ENCODE measurements at regions not wholly inside any gene's neighbourhood (a gene's known extent, or its start where the extent isn't known, plus 50 kb on each side); places are given as distances from the start of the nearest gene placed in this dataset.

DNA sequence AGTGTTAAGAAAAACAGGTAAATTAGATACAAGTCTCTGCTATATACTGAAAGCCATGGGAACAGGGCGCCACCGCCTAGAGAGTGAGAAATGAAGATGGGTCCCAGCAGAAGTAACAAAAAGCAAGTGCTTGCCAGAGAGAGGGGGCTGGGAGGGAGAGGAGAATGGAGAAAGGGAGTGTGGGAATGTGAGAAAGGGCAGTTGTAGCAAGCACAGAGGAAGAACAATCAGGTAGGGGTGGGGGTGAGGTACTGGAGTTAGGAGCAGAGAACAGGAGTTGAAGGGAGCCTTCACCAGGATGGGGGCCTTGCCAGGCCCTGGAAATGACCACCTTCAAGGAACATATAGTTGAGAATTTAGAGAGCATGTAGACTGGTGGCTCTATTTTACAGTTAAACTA is 66.8 kb downstream of the TCF20 start:
- POLR2A ChIA-PET, result no interaction called here
- Histone ChIP-seq H3K27ac (no peak overlapping the region), H3K4me2 (no peak overlapping the region), H3K9me3 (no peaks in the 10 kb centered on the region), H3K4me1 (no peaks in the 10 kb centered on the region), H3K4me3 (no peak overlapping the region)
- TF ChIP-seq, protein P1, sequence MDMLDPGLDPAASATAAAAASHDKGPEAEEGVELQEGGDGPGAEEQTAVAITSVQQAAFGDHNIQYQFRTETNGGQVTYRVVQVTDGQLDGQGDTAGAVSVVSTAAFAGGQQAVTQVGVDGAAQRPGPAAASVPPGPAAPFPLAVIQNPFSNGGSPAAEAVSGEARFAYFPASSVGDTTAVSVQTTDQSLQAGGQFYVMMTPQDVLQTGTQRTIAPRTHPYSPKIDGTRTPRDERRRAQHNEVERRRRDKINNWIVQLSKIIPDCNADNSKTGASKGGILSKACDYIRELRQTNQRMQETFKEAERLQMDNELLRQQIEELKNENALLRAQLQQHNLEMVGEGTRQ (IDR thresholded peaks at IDR 0.05), result no peak
- TF ChIP-seq CBX2 (IDR thresholded peaks at IDR 0.05; ENCODE audit: borderline replicate concordance, low read depth) (no peak), ZFP36 (IDR thresholded peaks at IDR 0.05; ENCODE audit: borderline replicate concordance, partially characterized antibody) (no peak), TP53 (CRISPR knock-in tag; IDR thresholded peaks at IDR 0.05) (no peak), EHF (CRISPR knock-in tag; IDR thresholded peaks at IDR 0.05) (no peak), JUN (IDR thresholded peaks at IDR 0.05) (no peak), ZSCAN20 (CRISPR knock-in tag; IDR thresholded peaks at IDR 0.05) (no peak), HOXA7 (CRISPR knock-in tag; IDR thresholded peaks at IDR 0.05) (no peak), HOXB5 (CRISPR knock-in tag; IDR thresholded peaks at IDR 0.05) (no peak), HDAC2 (IDR thresholded peaks at IDR 0.05) (no peak), RCOR1 (IDR thresholded peaks at IDR 0.05; ENCODE audit: low read depth, low read length) (no peak)
- TF ChIP-seq, protein P2, sequence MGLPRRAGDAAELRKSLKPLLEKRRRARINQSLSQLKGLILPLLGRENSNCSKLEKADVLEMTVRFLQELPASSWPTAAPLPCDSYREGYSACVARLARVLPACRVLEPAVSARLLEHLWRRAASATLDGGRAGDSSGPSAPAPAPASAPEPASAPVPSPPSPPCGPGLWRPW (IDR thresholded peaks at IDR 0.05), result no peak
- CTCF ChIA-PET, result no interaction called here
- no peak for FAIRE-seq
- WGBS (ENCODE audit: missing lambda C conversion rate), result 93% methylated on average over 2 of the region's 2 CpGs
- no peak for ATAC-seq
- no peak for DNase-seq (ENCODE audit: low read depth in 1 of 2, low spot score in 1 of 2)

DNA sequence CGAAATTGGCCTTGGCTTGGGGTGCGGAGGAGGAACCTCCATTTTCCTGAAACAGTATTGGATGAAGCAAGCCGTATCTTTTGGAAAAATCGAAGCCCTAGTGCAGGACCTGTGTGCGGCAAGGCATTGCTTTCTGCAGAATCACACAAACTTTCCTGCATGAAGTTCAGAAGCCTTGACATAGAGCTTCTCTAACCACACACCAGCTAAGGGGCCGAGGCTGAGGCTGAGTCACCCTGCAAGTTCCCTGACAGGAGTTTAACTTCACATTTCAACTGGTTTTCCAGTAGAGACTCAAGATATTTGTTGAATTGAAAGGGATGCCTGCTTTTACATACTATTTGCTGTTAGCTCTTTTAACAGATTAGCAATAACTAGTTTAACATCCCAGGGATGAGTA is 67.8 kb downstream of the TCF20 start:
- H3K4me1 ChIP-seq, result no peaks in the 10 kb centered on the region
- CTCF ChIA-PET, result no interaction called here

DNA sequence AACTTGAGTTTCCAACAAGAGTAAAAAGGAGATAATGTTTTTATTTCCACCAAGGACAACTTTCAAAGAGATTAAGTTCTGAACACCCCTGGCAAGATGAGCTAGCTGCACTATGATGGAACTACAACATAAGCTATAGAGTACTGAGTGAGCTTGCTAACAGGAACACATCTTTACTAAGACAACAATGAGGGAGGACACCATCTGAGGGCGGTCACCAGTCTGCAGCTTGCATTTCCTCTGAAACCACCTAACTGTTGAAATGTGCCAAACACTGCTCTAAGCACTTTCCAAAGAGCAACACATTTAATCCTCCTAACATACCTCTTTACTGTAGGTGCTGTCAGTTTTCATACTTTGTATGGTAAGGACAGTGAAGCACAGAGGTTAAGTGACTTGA is 68.4 kb downstream of the TCF20 start:
- FAIRE-seq (no peak), ATAC-seq (no peak), DNase-seq (ENCODE audit: low read depth in 1 of 2, low spot score in 1 of 2) (no peak)
- no peak overlapping the region for H3K4me2 ChIP-seq
- no peaks in the 10 kb centered on the region for H3K9me3 ChIP-seq
- H3K4me1 ChIP-seq, result no peaks in the 10 kb centered on the region
- POLR2A ChIA-PET, result no interaction called here
- 100% methylated on average over 1 of the region's 1 CpG for WGBS (ENCODE audit: missing lambda C conversion rate)
- H3K4me3 ChIP-seq, result no peak overlapping the region
- no peak for TF ChIP-seq EP300 (IDR thresholded peaks at IDR 0.05)
- no peak for TF ChIP-seq EHMT2 (IDR thresholded peaks at IDR 0.05; ENCODE audit: low read depth)
- no peak for TF ChIP-seq FOXS1 (CRISPR knock-in tag; IDR thresholded peaks at IDR 0.05)
- TF ChIP-seq MAFK (IDR thresholded peaks at IDR 0.05; ENCODE audit: partially characterized antibody), result no peak
- TF ChIP-seq, protein P3, sequence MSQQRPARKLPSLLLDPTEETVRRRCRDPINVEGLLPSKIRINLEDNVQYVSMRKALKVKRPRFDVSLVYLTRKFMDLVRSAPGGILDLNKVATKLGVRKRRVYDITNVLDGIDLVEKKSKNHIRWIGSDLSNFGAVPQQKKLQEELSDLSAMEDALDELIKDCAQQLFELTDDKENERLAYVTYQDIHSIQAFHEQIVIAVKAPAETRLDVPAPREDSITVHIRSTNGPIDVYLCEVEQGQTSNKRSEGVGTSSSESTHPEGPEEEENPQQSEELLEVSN (IDR thresholded peaks at IDR 0.05; ENCODE audit: borderline replicate concordance, low read depth), result no peak
- TF ChIP-seq, protein P2 (IDR thresholded peaks at IDR 0.05), result no peak
- TF ChIP-seq, protein P4, sequence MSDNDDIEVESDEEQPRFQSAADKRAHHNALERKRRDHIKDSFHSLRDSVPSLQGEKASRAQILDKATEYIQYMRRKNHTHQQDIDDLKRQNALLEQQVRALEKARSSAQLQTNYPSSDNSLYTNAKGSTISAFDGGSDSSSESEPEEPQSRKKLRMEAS (IDR thresholded peaks at IDR 0.05), result no peak
- no peak for TF ChIP-seq RCOR1 (IDR thresholded peaks at IDR 0.05; ENCODE audit: low read depth, low read length)
- TF ChIP-seq ZC3H11A (IDR thresholded peaks at IDR 0.05), result no peak
- no peak for TF ChIP-seq CEBPB (IDR thresholded peaks at IDR 0.05)
- no peak for TF ChIP-seq NR3C1 (IDR thresholded peaks at IDR 0.05)
- TF ChIP-seq, protein P1 (IDR thresholded peaks at IDR 0.05), result no peak
- TF ChIP-seq EHF (CRISPR knock-in tag; IDR thresholded peaks at IDR 0.05), result no peak
- no peak for TF ChIP-seq MAZ (IDR thresholded peaks at IDR 0.05; ENCODE audit: borderline replicate concordance, low read depth, low read length)
- no peak for TF ChIP-seq ESRRA (IDR thresholded peaks at IDR 0.05; ENCODE audit: borderline replicate concordance, low read length)
- TF ChIP-seq, protein P5, sequence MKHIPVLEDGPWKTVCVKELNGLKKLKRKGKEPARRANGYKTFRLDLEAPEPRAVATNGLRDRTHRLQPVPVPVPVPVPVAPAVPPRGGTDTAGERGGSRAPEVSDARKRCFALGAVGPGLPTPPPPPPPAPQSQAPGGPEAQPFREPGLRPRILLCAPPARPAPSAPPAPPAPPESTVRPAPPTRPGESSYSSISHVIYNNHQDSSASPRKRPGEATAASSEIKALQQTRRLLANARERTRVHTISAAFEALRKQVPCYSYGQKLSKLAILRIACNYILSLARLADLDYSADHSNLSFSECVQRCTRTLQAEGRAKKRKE (CRISPR knock-in tag; IDR thresholded peaks at IDR 0.05; ENCODE audit: low read depth), result no peak
- CTCF ChIA-PET, result no interaction called here
- no peak overlapping the region for H3K27ac ChIP-seq

More for the DNA sequence above, 67.8 kb downstream of the TCF20 start:
- ATAC-seq, result no peak
- no peak overlapping the region for H3K27ac ChIP-seq
- no peak for DNase-seq (ENCODE audit: low read depth in 1 of 2, low spot score in 1 of 2)
- WGBS (ENCODE audit: missing lambda C conversion rate), result 91% methylated on average over 6 of the region's 6 CpGs
- no peaks in the 10 kb centered on the region for H3K9me3 ChIP-seq
- POLR2A ChIA-PET, result no interaction called here
- no peak overlapping the region for H3K4me3 ChIP-seq
- FAIRE-seq, result no peak
- H3K4me2 ChIP-seq, result no peak overlapping the region
- TF ChIP-seq MAZ (IDR thresholded peaks at IDR 0.05; ENCODE audit: borderline replicate concordance, low read depth, low read length), result no peak
- no peak for TF ChIP-seq CBX2 (IDR thresholded peaks at IDR 0.05; ENCODE audit: borderline replicate concordance, low read depth)
- TF ChIP-seq HOXA7 (CRISPR knock-in tag; IDR thresholded peaks at IDR 0.05), result no peak
- no peak for TF ChIP-seq PHF8 (IDR thresholded peaks at IDR 0.05; ENCODE audit: borderline replicate concordance, low read depth)
- TF ChIP-seq CHD2 (IDR thresholded peaks at IDR 0.05; ENCODE audit: low read length, partially characterized antibody), result no peak
- no peak for TF ChIP-seq NFE2L2 (conservative IDR thresholded peaks at IDR 0.05; ENCODE audit: low read length)
- TF ChIP-seq RARB (CRISPR knock-in tag; IDR thresholded peaks at IDR 0.05), result no peak
- TF ChIP-seq MYC (IDR thresholded peaks at IDR 0.05; ENCODE audit: borderline replicate concordance, low read length), result no peak
- no peak for TF ChIP-seq HOXB5 (CRISPR knock-in tag; IDR thresholded peaks at IDR 0.05)
- TF ChIP-seq SREBF2 (IDR thresholded peaks at IDR 0.05), result no peak
- TF ChIP-seq BHLHE40 (IDR thresholded peaks at IDR 0.05; ENCODE audit: low read depth, low read length), result no peak

Data from A549 (cell line).